GM19372 (cell line): ENCODE measurements at regions not wholly inside any gene's neighbourhood (a gene's known extent, or its start where the extent isn't known, plus 50 kb on each side); places are given as distances from the start of the nearest gene placed in this dataset.
A peak's percentile ranks its signal among the peaks of the same experiment; 100 is the strongest.
"Not testable (repeated sequence)": the region's sequence is repeated elsewhere in the genome, so short reads cannot be mapped to it uniquely, and the experiment has no call there.

Source experiments
- ATAC-seq: cut with Tn5 transposase; IDR thresholded peaks from one replicate; pipeline ENCODE4 v1.9.1; 2021; ENCODE audit warnings: mild to moderate bottlenecking, low read depth, moderate library complexity; ENCODE audit not compliant: unreplicated experiment

GRCh38 chr12:46554460-46554859 is 181.9 kb upstream of the SLC38A2 start:
- no peak for ATAC-seq

GRCh38 chr12:46553911-46554310 is 181.3 kb upstream of the SLC38A2 start:
- no peak for ATAC-seq

DNA sequence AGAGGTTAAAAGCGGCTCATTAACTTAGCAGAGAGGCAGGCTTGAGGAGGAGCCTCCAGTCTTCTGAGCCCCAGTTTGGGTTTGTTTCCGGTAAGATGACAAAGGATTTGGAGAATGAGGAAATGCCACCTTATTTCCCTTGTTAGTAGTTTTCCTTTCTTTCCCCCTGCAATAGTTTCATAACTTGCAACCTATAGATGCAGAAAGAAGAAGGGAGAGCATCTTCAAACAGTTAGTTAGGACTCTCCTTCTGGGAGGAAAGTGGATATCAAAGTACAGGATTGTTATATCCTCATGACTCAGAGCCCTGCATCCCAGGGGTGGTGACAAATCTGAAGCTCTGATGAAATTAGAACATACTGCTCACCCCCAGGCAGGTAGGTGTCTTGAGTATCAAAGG is 180.7 kb upstream of the SLC38A2 start:
- no peak for ATAC-seq

- no peak for ATAC-seq
Measured at GRCh38 chr12:46550266-46550879, 177.8 kb upstream of the SLC38A2 start.

GRCh38 chr12:46549527-46550265 is 177.1 kb upstream of the SLC38A2 start:
- ATAC-seq: no peak

GRCh38 chr12:46548605-46549071 is 176.1 kb upstream of the SLC38A2 start:
- ATAC-seq: no peak

GRCh38 chr12:46547421-46548354 is 175.1 kb upstream of the SLC38A2 start:
- no peak for ATAC-seq

GRCh38 chr12:46546634-46547273 is 174.2 kb upstream of the SLC38A2 start:
- ATAC-seq: peak; percentile 98

- not testable (repeated sequence) for ATAC-seq
Measured at GRCh38 chr12:46543378-46543795, 170.8 kb upstream of the SLC38A2 start.

GRCh38 chr12:46538976-46539375 is 166.4 kb upstream of the SLC38A2 start:
- ATAC-seq: no peak

DNA sequence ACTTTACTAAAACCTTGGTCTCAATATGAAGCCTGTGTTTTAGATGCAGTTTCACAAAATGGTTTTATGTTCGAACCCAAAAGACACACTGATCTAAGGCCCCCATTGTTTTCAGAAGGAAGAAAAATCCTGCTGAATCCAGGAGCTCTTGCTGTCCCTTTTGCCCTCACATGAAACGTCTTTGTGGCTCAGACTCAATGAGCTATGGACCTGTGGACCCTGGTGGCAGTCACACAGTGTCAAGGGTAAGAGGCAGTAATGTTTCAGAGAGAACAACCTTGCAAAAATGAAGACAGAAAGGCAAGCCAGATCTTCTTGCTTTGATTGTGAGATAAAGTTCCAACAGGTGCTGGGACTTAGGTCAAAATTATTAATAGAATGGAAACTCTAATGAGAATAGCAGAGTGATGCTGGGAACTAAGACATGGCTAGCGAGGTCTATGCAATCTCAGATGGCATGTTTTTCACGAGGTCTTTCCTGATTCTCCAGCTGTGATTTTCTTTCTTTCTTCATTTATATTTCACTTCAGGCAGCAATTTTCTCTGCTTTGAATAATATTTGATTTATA is 164.9 kb upstream of the SLC38A2 start:
- ATAC-seq: no peak

DNA sequence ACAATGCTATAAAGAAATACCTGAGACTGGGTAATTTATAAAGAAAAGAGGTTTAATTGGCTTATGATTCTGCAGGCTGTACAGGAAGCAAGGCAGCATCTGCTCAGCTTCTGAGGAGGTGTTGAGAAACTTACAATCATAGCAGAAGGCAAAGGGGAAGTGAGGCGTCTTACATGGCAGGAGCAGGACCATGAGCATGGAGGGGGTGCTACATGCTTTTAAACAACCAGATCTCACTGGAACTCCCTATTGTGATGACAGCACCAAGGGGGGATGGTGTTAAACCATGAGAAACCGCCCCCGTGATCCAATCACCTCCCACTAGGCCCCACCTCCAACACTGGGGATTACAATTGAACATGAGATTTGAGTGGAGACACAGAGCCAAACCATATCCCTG is 163.7 kb upstream of the SLC38A2 start:
- ATAC-seq: peak; percentile 87

GRCh38 chr12:46535907-46536306 is 163.3 kb upstream of the SLC38A2 start:
- no peak for ATAC-seq

DNA sequence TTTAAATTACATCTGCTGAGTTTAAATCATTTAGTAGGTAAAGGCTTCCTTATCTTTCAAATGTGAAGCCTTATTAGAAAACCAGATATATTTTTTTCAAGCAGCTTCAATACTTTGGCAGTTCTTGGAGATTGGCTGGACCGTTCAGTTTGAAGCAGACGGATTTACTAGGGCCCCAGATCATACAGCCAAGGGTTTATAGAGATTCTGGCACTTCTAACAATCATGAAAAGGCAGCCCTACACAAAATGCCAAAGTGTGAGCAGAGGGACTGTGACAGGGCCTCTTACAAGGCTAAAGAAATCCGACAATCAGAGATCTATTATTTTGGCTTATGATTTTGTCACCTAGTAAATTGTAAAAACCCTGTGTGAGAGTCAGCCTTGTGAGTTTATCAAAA is 162.8 kb upstream of the SLC38A2 start:
- no peak for ATAC-seq

DNA sequence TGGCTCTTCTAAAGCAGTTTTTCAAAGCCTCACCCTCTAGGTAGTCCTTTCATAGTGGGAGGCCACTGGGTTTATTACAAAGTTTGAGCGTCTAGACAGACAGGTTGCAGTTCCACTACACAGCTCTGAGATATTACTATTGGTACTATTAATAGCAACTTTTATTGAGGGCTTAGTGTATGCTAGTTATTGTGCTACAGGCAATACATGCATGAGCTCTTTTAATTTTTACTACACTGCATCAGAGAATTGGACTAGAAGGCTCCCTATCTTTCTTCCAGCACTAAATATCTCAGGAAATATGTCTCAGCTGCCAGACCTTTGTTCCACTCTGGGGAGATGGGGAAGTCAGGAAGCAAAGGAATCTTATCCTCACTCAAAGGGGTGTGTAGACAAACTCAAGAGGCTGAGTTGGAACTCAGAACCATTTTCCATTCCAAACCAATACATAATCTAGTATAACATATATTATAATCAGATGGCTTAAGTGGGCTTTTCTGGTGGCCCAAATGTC is 161.8 kb upstream of the SLC38A2 start:
- no peak for ATAC-seq

DNA sequence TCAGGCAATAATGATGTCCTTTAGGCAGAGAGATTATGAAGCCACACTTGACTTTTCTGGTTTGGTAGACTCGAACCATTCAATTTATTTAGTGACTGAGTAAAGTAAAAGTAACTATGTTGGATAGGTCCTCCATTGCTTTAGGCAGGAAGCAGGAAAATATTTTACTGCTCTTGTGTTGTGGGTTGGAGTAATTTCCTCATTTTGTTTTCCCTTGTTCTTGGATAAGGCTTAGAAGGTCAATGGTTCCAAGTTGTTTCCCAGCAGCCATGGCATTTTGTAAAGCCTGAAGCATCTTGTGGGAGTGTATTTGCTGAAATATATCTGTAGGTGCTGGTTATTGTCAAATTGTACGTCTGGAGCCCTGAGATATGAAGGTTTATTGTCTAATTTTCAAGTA is 161.2 kb upstream of the SLC38A2 start:
- ATAC-seq: no peak

DNA sequence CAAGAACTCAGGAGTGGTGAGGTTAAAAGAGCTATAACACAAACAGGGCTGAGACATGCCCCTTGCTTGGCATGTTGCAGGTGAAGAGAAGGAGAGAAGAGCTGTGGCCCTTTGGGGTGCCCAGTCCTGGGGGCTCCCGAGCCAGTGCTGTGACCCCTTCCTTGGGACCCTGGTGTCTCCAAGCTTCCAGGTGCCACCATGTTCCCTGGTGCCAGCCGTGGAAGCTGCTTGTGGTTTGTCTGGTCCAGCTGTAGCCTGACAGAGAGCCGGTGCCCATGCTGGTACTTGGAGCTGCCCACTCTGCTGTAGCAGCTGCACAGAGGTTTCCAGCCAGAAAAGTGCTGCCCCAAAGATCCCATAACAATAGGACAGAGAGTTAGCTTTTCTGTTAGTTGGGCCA is 159.2 kb upstream of the SLC38A2 start:
- no peak for ATAC-seq

- no peak for ATAC-seq
Measured at GRCh38 chr12:46531059-46531785, 158.6 kb upstream of the SLC38A2 start.

DNA sequence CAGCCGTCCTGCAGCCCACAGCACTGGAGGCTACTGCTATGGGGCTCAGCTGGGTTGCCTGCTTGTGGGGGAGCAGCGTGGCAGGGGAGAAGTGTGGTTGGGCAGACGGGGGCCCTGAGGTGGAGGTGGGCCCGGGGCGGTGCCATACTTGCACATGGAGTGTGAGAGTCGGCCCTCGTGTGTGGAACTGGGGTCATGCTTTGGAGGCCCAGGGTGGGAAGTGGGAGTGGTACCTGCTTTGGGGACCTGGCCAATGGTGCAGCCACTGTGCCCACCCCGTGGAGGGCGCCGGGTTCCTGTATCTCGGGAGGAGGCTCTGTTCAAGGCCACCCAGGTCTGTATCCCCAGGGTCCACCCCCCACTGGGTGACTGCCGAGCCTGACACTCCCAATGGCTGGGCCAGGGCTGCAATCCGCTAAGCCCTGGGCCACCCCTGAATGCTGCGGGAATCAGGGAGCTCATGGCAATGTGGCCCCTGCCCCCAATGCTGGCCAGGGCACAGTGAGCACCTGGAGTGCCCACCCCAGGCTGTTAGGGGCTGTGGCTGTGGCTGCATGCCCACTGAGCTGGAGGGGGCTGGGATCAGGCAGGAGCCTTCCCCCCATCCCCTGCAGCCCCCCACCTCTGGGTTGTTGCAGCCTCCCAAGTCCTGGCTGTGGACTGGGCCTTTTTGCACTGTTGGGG is 157.9 kb upstream of the SLC38A2 start:
- no peak for ATAC-seq
